ENCODE measurements at regions not wholly inside any gene's neighbourhood (a gene's known extent, or its start where the extent isn't known, plus 50 kb on each side); places are given as distances from the start of the nearest gene placed in this dataset.

- no peaks in the 10 kb centered on the region for H3K27me3 Mint-ChIP-seq (ENCODE audit: insufficient read depth, low read depth, poor library complexity)
- H3K36me3 Mint-ChIP-seq (ENCODE audit: low read depth) = no peaks in the 10 kb centered on the region
- no peaks in the 10 kb centered on the region for H3K36me3 ChIP-seq (ENCODE audit: insufficient read depth)
- H3K4me1 ChIP-seq (ENCODE audit: insufficient read depth) = no peaks in the 10 kb centered on the region
- H2AFZ ChIP-seq = no peak overlapping the region
- H3K4me1 Mint-ChIP-seq = no peaks in the 10 kb centered on the region
- ATAC-seq = no peak
- no peak overlapping the region for H3K4me3 ChIP-seq
- no peak for TF ChIP-seq ETS1 (IDR thresholded peaks at IDR 0.05)
- no peaks in the 10 kb centered on the region for H3K27me3 ChIP-seq (ENCODE audit: insufficient read depth)
- no peaks in the 10 kb centered on the region for H4K20me1 ChIP-seq (replicated peaks; ENCODE audit: insufficient read depth)
- H3K9me3 Mint-ChIP-seq = no peaks in the 10 kb centered on the region
- H3K4me2 ChIP-seq = no peak overlapping the region
- DNase-seq (ENCODE audit: low spot score) = no peak
- no peak overlapping the region for H3K27ac Mint-ChIP-seq
- H3K27ac ChIP-seq (ENCODE audit: low read depth) = no peak overlapping the region
- H3F3A ChIP-seq (replicated peaks; ENCODE audit: low read depth) = no peaks in the 10 kb centered on the region
- no peaks in the 10 kb centered on the region for H3K79me2 ChIP-seq (replicated peaks; ENCODE audit: insufficient read depth)
- H3K4me3 Mint-ChIP-seq = no peak overlapping the region
- H3K9me2 ChIP-seq (ENCODE audit: insufficient read depth) = no peaks in the 10 kb centered on the region
Measured at GRCh38 chr9:108626743-108627142, 229.0 kb downstream of the ACTL7B start.

- Mint-ChIP-seq H3K27ac (no peak overlapping the region), H3K9me3 (no peaks in the 10 kb centered on the region), H3K27me3 (ENCODE audit: insufficient read depth, low read depth, poor library complexity) (no peaks in the 10 kb centered on the region), H3K4me3 (no peak overlapping the region), H3K36me3 (ENCODE audit: low read depth) (no peaks in the 10 kb centered on the region), H3K4me1 (no peaks in the 10 kb centered on the region)
- H3K79me2 ChIP-seq (replicated peaks; ENCODE audit: insufficient read depth) = no peaks in the 10 kb centered on the region
- no peak overlapping the region for H2AFZ ChIP-seq
- H3K36me3 ChIP-seq (ENCODE audit: insufficient read depth) = no peaks in the 10 kb centered on the region
- no peak overlapping the region for H3K27ac ChIP-seq (ENCODE audit: low read depth)
- H3K27me3 ChIP-seq (ENCODE audit: insufficient read depth) = no peaks in the 10 kb centered on the region
- DNase-seq (ENCODE audit: low spot score) (no peak), ATAC-seq (no peak)
- H4K20me1 ChIP-seq (replicated peaks; ENCODE audit: insufficient read depth) = no peaks in the 10 kb centered on the region
- no peak overlapping the region for H3K4me3 ChIP-seq
- H3F3A ChIP-seq (replicated peaks; ENCODE audit: low read depth) = no peaks in the 10 kb centered on the region
- H3K4me1 ChIP-seq (ENCODE audit: insufficient read depth) = no peaks in the 10 kb centered on the region
- H3K4me2 ChIP-seq = no peak overlapping the region
- peaks cover 5% of the 10 kb centered on the region; the same call in 1 of the 2 replicates for H3K9me2 ChIP-seq (ENCODE audit: insufficient read depth)
- TF ChIP-seq REST (IDR thresholded peaks at IDR 0.05; ENCODE audit: unreplicated experiment) = no peak
- no peak for TF ChIP-seq JUNB (IDR thresholded peaks at IDR 0.05; ENCODE audit: unreplicated experiment)
- TF ChIP-seq ZNF331 (CRISPR knock-in tag; IDR thresholded peaks at IDR 0.05; ENCODE audit: low read depth) = no peak
- TF ChIP-seq STAT1 (IDR thresholded peaks at IDR 0.05; ENCODE audit: unreplicated experiment) = no peak
- no peak for TF ChIP-seq ZNF114 (CRISPR knock-in tag; IDR thresholded peaks at IDR 0.05)
- TF ChIP-seq EZH2 (IDR thresholded peaks at IDR 0.05; ENCODE audit: low read depth, unreplicated experiment) = no peak
- TF ChIP-seq NANOG (IDR thresholded peaks at IDR 0.05; ENCODE audit: borderline replicate concordance) = no peak
- no peak for TF ChIP-seq ETS1 (IDR thresholded peaks at IDR 0.05)
- TF ChIP-seq CREB1 (CRISPR knock-in tag; IDR thresholded peaks at IDR 0.05; ENCODE audit: low read depth) = no peak
- TF ChIP-seq EZH2phosphoT487 (IDR thresholded peaks at IDR 0.05; ENCODE audit: unreplicated experiment) = no peak
Measured at GRCh38 chr9:108621991-108622855, 233.6 kb downstream of the ACTL7B start.

All from GM23338 (cell line).